ENCODE measurements at regions not wholly inside any gene's neighbourhood (a gene's known extent, or its start where the extent isn't known, plus 50 kb on each side); places are given as distances from the start of the nearest gene placed in this dataset.

GRCh38 chr4:177117256-177117655, 192.4 kb upstream of the NEIL3 start:
- DNase-seq: no peak

- DNase-seq: no peak
Observed at GRCh38 chr4:177118596-177118995, 191.1 kb upstream of the NEIL3 start.

GRCh38 chr4:177119021-177119471, 190.6 kb upstream of the NEIL3 start:
- DNase-seq: no peak

GRCh38 chr4:177119691-177120090, 190.0 kb upstream of the NEIL3 start:
- DNase-seq: no peak

- no peak for DNase-seq
Observed at GRCh38 chr4:177123811-177124210, 185.9 kb upstream of the NEIL3 start.

- DNase-seq: no peak
Observed at GRCh38 chr4:177124349-177125064, 185.2 kb upstream of the NEIL3 start.

- no peak for DNase-seq
Observed at GRCh38 chr4:177125656-177126055, 184.0 kb upstream of the NEIL3 start.

- DNase-seq: no peak
Observed at GRCh38 chr4:177127658-177128057, 182.0 kb upstream of the NEIL3 start.

GRCh38 chr4:177128306-177128705, 181.4 kb upstream of the NEIL3 start:
- DNase-seq: no peak

GRCh38 chr4:177131736-177132135, 177.9 kb upstream of the NEIL3 start:
- DNase-seq: no peak

- no peak for DNase-seq
Observed at GRCh38 chr4:177147668-177148067, 162.0 kb upstream of the NEIL3 start.

- DNase-seq: no peak
Observed at GRCh38 chr4:177155454-177155853, 154.2 kb upstream of the NEIL3 start.

- no peak for DNase-seq
Observed at GRCh38 chr4:177159600-177159999, 150.1 kb upstream of the NEIL3 start.

- no peak for DNase-seq
Observed at GRCh38 chr4:177161781-177162180, 147.9 kb upstream of the NEIL3 start.

GRCh38 chr4:177163532-177163931, 146.1 kb upstream of the NEIL3 start:
- no peak for DNase-seq

- no peak for DNase-seq
Observed at GRCh38 chr4:177171588-177171987, 138.1 kb upstream of the NEIL3 start.

- DNase-seq: no peak
Observed at GRCh38 chr4:177175473-177175872, 134.2 kb upstream of the NEIL3 start.

- no peak for DNase-seq
Observed at GRCh38 chr4:177177541-177178081, 132.1 kb upstream of the NEIL3 start.

- DNase-seq: no peak
Observed at GRCh38 chr4:177178246-177178645, 131.4 kb upstream of the NEIL3 start.

GRCh38 chr4:177182166-177182565, 127.5 kb upstream of the NEIL3 start:
- no peak for DNase-seq

GRCh38 chr4:177182728-177183127, 126.9 kb upstream of the NEIL3 start:
- DNase-seq: no peak

- no peak for DNase-seq
Observed at GRCh38 chr4:177185151-177185550, 124.5 kb upstream of the NEIL3 start.

- DNase-seq: no peak
Observed at GRCh38 chr4:177185579-177185978, 124.1 kb upstream of the NEIL3 start.

- no peak for DNase-seq
Observed at GRCh38 chr4:177187371-177187770, 122.3 kb upstream of the NEIL3 start.

Data from CD4-positive, alpha-beta T cell treated with Interleukin-17A for 4 hours (primary cell).